ENCODE measurements at regions not wholly inside any gene's neighbourhood (a gene's known extent, or its start where the extent isn't known, plus 50 kb on each side); places are given as distances from the start of the nearest gene placed in this dataset.

DNA sequence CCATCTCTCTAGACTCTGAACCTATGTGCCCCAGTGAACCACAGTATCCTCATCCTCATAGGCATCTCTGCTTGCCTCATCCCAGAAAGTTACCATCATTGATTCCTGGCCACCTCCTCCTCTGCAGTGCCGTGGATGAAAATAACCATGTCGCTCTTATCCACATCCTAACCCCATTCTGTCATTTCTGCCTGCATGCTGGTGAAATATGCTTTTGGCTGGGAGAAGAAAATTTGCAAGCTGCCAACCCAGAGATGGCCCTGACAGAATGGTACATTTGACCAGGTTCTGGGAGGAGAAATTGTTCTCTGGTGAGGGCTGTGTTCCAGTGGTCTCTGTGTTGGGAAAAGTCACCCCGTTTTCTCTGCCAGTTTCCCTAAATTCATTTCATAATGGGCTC, 149.7 kb downstream of the NMUR2 start:
- WGBS, 2 donors: 69 to 88% methylated on average over 3 of the region's 3 CpGs
- Histone ChIP-seq H3K36me3 (no peaks in the 10 kb centered on the region), H3K27me3 (no peaks in the 10 kb centered on the region), H3K4me1 (no peaks in the 10 kb centered on the region), H3K4me3 (replicated peaks in 1 of 3) (no peak overlapping the region), H3K27ac (no peak overlapping the region), H3K9me3 (no peaks in the 10 kb centered on the region)
- intact Hi-C loops (cut with DNase I): no loop called here
- DNase-seq: no peak
- TF ChIP-seq, protein P1, sequence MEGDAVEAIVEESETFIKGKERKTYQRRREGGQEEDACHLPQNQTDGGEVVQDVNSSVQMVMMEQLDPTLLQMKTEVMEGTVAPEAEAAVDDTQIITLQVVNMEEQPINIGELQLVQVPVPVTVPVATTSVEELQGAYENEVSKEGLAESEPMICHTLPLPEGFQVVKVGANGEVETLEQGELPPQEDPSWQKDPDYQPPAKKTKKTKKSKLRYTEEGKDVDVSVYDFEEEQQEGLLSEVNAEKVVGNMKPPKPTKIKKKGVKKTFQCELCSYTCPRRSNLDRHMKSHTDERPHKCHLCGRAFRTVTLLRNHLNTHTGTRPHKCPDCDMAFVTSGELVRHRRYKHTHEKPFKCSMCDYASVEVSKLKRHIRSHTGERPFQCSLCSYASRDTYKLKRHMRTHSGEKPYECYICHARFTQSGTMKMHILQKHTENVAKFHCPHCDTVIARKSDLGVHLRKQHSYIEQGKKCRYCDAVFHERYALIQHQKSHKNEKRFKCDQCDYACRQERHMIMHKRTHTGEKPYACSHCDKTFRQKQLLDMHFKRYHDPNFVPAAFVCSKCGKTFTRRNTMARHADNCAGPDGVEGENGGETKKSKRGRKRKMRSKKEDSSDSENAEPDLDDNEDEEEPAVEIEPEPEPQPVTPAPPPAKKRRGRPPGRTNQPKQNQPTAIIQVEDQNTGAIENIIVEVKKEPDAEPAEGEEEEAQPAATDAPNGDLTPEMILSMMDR (IDR thresholded peaks at IDR 0.05): no peak
- TF ChIP-seq POLR2A (IDR thresholded peaks at IDR 0.05): no peak

DNA sequence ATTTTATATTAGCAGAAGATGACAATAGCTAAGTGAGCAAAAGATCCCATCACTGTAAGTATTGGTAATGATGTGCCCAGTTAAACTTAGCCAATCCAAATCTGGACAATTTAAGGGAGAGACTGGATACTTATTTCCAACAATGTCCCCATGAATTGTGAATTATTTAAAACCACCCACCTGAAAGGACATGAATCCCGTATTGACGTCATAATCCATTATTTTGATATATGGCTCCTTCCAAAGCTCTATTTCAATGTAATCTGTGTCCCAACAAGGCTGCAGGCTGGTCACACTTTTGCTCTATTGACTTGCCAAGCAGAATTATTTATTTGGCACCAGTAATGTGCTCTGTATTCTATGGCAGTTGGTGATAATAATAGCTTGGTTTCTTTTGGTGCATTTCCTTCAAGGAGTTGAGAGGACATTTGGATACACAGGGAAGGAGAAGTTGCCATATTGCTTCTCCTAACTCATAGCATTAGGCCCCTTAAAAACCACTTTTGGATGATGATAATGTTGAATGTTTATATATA, 157.2 kb downstream of the NMUR2 start:
- Histone ChIP-seq H3K36me3 (no peaks in the 10 kb centered on the region), H3K27me3 (no peaks in the 10 kb centered on the region), H3K9me3 (no peaks in the 10 kb centered on the region), H3K4me1 (no peaks in the 10 kb centered on the region), H3K4me3 (replicated peaks in 1 of 3) (no peak overlapping the region), H3K27ac (no peak overlapping the region)
- WGBS, 2 donors: 87 to 93% methylated on average over 2 of the region's 2 CpGs
- TF ChIP-seq, protein P1 (IDR thresholded peaks at IDR 0.05): no peak
- TF ChIP-seq POLR2A (IDR thresholded peaks at IDR 0.05): no peak
- no peak for DNase-seq
- intact Hi-C loops (cut with DNase I): no loop called here

DNA sequence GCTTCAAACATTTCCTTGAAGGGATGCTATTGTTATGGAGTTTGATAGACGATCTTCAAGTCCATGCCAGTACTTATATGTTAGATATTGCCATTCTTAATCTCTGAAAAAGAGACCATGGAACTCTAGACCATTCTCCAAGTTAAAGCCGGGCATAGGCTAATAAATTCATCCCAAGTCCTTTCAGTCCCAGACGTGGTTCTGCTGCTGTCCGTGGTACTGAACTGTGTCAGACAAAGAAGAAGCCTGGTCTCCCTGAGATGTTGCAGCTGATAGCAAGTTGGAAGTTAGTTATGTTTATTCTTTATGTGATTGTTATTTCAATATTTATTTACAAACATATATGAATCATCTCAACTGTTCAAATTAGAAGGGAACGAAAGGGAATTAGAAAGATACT, 158.7 kb downstream of the NMUR2 start:
- no peaks in the 10 kb centered on the region for H3K27me3 ChIP-seq
- H3K27ac ChIP-seq: no peak overlapping the region
- no peak for TF ChIP-seq POLR2A (IDR thresholded peaks at IDR 0.05)
- TF ChIP-seq, protein P1 (IDR thresholded peaks at IDR 0.05): no peak
- WGBS, 2 donors: 14 to 25% methylated on average over 5 of the region's 5 CpGs
- H3K36me3 ChIP-seq: no peaks in the 10 kb centered on the region
- H3K4me1 ChIP-seq: no peaks in the 10 kb centered on the region
- no peaks in the 10 kb centered on the region for H3K9me3 ChIP-seq
- H3K4me3 ChIP-seq (replicated peaks in 1 of 3): no peak overlapping the region
- intact Hi-C loops (cut with DNase I): no loop called here
- peak; percentile 14 to 61 for DNase-seq

DNA sequence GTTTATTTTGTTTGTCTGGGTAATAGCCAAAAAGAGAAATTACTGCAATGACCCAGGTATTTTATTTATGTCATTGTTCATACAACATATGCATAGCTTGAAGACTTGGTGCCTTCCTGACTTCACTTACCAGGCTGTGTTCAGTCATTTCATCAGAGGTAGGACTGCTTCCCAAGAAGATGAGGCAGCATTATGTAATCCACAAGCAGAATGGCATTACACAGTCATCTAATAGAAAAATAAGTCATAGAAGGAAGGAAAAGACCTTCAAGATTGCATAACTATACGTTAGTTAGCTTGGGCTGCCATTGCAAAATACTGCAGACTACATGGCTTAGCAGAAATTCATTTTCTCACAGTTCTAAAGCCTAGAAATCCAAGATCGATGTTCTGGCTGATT, 167.5 kb downstream of the NMUR2 start:
- no peak for DNase-seq
- Histone ChIP-seq H3K4me3 (replicated peaks in 1 of 3) (no peak overlapping the region), H3K27ac (no peak overlapping the region), H3K9me3 (no peaks in the 10 kb centered on the region), H3K27me3 (no peaks in the 10 kb centered on the region), H3K36me3 (no peaks in the 10 kb centered on the region), H3K4me1 (no peaks in the 10 kb centered on the region)
- TF ChIP-seq, protein P1 (IDR thresholded peaks at IDR 0.05): no peak
- no peak for TF ChIP-seq POLR2A (IDR thresholded peaks at IDR 0.05)
- 84 to 85% methylated on average over 2 of the region's 2 CpGs for WGBS, 2 donors
- intact Hi-C loops (cut with DNase I): no loop called here

DNA sequence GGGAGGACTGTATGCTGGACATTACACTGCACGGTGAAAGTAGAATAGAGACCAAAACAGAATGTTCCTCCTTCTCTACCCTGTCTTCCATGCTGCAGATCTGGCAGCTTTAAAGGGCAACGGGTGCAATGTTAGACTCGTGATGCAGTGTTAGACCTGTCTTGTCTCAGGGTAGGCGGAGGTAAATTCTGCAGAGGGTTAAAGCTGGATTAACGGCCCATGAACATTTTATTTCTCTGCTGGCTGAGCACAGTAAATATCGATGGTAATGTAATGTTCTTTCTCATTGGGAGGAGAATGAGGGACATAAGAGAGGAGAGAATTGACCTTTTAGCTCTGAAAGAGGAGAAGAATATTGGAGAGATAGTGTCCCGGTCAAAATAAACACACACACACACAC, 178.9 kb downstream of the NMUR2 start:
- no peaks in the 10 kb centered on the region for H3K36me3 ChIP-seq
- 68 to 76% methylated on average over 7 of the region's 7 CpGs for WGBS, 2 donors
- no peak overlapping the region for H3K4me3 ChIP-seq (replicated peaks in 1 of 3)
- no peaks in the 10 kb centered on the region for H3K4me1 ChIP-seq
- no peaks in the 10 kb centered on the region for H3K27me3 ChIP-seq
- DNase-seq: no peak
- TF ChIP-seq, protein P1 (IDR thresholded peaks at IDR 0.05): no peak
- TF ChIP-seq POLR2A (IDR thresholded peaks at IDR 0.05): no peak
- intact Hi-C loops (cut with DNase I): no loop called here
- no peak overlapping the region for H3K27ac ChIP-seq
- H3K9me3 ChIP-seq: no peaks in the 10 kb centered on the region

Data from thyroid gland (tissue), 4 donors.